PFSK-1 (cell line): ENCODE measurements at regions not wholly inside any gene's neighbourhood (a gene's known extent, or its start where the extent isn't known, plus 50 kb on each side); places are given as distances from the start of the nearest gene placed in this dataset.

Experiments
- FOXP2 ChIP-seq: optimal IDR thresholded peaks from 2 replicates; pipeline ENCODE3; 2011; ENCODE audit warnings: borderline replicate concordance, control low read depth, inconsistent platforms; ENCODE audit not compliant: insufficient read depth; ENCODE audit errors: extremely low read length, extremely low read depth
- POLR2AphosphoS5 ChIP-seq: IDR thresholded peaks from 2 replicates; pipeline ENCODE4 v1.6.1; 2012; ENCODE audit warnings: low read depth, mild to moderate bottlenecking, control low read depth, low read length, moderate library complexity
- REST ChIP-seq, 2 experiments: IDR thresholded peaks; 2 replicates each; pipeline versions ENCODE4 v1.6.1 to v1.8.0; 2011 to 2012; ENCODE audit warnings: low read depth in 2 of 2, low read length in 2 of 2, control low read depth in 1 of 2, inconsistent platforms in 1 of 2, mild to moderate bottlenecking in 1 of 2, moderate library complexity in 1 of 2; ENCODE audit not compliant: insufficient read depth in 1 of 2
- SIN3A ChIP-seq: IDR thresholded peaks from 2 replicates; pipeline ENCODE4 v1.6.1; 2012; ENCODE audit warnings: mild to moderate bottlenecking, low read length, moderate library complexity, borderline replicate concordance; ENCODE audit not compliant: insufficient read depth
- TAF1 ChIP-seq: IDR thresholded peaks from 2 replicates; pipeline ENCODE4 v1.6.1; 2012; ENCODE audit warnings: low read length, control low read depth, borderline replicate concordance; ENCODE audit not compliant: insufficient read depth

- TF ChIP-seq REST (IDR thresholded peaks at IDR 0.05; ENCODE audit: insufficient read depth in 1 of 2, low read depth in 2 of 2, low read length in 2 of 2) (no peak), FOXP2 (no peak), TAF1 (no peak), SIN3A (no peak), POLR2AphosphoS5 (no peak)
These were observed 233.4 kb downstream of the MTX2 start for GRCh38 chr2:176502619-176503018.

GRCh38 chr2:176503776-176504175 lies 234.5 kb downstream of the MTX2 start:
- TF ChIP-seq REST (IDR thresholded peaks at IDR 0.05; ENCODE audit: insufficient read depth in 1 of 2, low read depth in 2 of 2, low read length in 2 of 2) (no peak), POLR2AphosphoS5 (no peak), FOXP2 (no peak), TAF1 (no peak), SIN3A (no peak)

GRCh38 chr2:176504440-176504839 lies 235.2 kb downstream of the MTX2 start:
- TF ChIP-seq REST (IDR thresholded peaks at IDR 0.05; ENCODE audit: insufficient read depth in 1 of 2, low read depth in 2 of 2, low read length in 2 of 2) (no peak), SIN3A (no peak), FOXP2 (no peak), TAF1 (no peak), POLR2AphosphoS5 (no peak)

GRCh38 chr2:176507786-176508185 lies 238.5 kb downstream of the MTX2 start:
- TF ChIP-seq SIN3A (no peak), TAF1 (no peak), POLR2AphosphoS5 (no peak), REST (IDR thresholded peaks at IDR 0.05; ENCODE audit: insufficient read depth in 1 of 2, low read depth in 2 of 2, low read length in 2 of 2) (no peak), FOXP2 (no peak)

GRCh38 chr2:176508374-176508773 lies 239.1 kb downstream of the MTX2 start:
- TF ChIP-seq SIN3A = no peak
- no peak for TF ChIP-seq FOXP2
- no peak for TF ChIP-seq POLR2AphosphoS5
- TF ChIP-seq REST (IDR thresholded peaks at IDR 0.05; ENCODE audit: insufficient read depth in 1 of 2, low read depth in 2 of 2, low read length in 2 of 2) = no peak
- no peak for TF ChIP-seq TAF1
